CD4-positive, alpha-beta T cell treated with Interleukin-15 for 1 hour (primary cell): ENCODE measurements at regions not wholly inside any gene's neighbourhood (a gene's known extent, or its start where the extent isn't known, plus 50 kb on each side); places are given as distances from the start of the nearest gene placed in this dataset.

Source experiments
- DNase-seq: peaks from one replicate; pipeline ENCODE4 v3.0.0-alpha.2; 2020

DNA sequence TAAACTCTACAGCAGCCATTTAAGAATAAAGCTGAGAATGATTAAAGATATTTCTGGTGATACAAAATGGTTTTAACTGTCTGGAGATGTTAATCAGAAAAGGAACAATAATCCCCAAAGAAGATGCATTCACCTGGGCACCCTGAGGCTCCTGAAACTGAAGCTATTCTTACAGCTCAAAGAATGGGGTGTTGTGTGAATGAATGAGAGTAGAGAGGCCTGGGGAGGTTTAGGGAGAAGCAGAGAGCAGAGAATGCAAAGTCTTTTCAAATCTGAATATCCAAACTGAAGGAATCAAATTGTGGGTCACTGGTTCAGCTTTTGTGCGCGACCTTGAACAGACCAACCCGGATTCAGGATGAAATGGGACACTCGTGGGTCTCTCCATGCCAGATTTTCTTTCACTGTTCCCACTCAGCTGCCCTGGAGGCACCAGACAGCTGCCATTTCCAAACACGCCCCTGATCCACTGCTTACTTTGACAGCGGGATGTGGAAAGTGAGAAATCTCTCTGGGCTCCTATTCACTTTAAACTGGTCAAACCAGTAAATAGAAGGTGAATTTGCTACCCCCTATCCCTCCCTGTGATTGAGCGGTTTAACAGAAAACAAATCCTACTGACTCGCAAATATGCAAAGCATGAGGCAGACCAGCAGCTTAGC is 485.5 kb upstream of the THBS1 start:
- DNase-seq, result no peak

DNA sequence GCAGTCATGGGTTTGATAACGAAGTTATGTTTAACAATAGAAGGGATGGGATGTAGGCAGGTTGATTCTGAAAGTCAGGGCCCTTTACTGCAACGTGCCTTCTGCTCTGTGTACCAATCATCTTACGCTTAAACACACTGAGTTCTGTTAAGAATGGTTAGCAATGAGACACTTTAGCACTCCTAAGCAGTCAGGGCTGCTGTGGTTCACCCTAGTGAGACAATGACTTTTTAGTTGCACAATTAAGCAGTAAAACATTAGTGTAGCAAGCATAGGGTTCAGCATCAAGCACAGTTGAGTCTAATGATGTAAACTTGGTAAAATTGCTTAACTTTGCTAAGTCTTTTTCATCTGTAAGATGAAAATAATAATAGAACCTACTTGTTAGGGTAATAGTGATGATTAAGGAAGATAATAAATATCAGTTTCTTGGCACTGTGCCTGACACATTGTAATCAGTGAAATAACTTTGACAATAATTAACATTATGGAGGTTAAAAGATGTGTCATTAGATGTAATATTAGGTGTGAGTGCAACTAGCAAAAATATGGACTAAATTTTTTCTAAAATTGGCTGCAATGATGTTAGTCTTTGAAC is 484.2 kb upstream of the THBS1 start:
- no peak for DNase-seq

DNA sequence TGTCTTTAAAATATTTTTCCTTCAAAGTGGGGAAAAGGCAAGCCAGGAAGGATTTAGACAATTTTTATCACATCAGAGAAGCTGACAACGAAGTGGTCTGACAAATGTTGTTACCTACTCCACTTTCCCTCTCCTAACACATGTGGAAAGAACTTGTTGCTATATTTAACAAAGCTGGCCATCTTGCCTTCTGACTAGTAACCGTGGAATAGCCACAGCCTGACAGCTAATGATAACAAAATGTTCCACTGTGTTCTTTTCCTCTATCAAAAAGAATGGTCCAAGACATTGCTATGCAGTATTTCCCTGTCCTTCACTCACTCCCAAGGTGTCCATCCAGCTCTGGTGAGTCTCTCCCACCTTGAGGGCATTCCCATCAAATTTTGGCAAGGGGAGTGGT is 481.4 kb upstream of the THBS1 start:
- DNase-seq, result no peak

DNA sequence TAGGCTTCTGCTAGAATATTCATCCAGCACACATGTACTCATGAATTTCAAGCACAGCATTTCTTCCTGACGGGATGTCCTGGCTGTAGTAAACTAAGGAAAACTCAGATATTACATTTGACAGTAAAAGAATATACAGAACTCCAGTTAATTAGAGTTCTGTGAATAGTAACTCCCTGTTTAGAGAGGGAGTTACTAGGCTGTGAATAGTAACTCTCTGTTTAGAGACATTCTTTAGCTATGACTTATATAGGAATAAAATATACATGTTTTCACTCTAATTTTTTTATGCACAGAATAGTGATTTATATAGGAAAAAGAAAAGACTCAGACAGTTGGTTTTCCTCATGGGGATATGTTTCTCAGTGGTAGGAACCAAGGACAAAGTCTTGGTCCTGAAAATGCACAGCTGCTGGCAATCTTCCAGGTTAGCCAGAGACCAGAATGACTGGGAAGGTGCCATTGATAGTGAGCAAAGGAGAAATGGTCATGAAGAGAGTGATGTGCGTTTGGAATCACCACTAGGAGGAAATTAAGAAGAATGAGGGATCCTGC is 480.7 kb upstream of the THBS1 start:
- DNase-seq, result no peak

DNA sequence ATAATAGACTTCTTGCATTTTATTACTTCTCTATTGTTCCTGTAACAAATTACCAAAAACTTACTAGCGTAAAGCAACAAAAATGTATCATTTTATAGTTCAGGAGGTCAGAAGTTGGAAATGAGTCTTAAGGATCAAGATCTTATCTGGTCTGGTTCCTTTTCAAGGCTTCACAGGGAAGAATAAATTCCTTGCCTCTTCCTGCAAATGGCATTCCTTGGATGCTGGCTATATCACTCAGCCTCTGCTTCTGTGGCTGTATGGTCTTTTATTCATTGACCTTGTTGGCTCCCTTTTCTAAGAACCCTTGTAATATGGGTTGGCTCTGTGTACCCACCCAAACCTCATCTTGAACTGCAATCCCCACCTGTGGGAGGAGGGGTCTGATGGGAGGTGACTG is 478.4 kb upstream of the THBS1 start:
- DNase-seq, result no peak

DNA sequence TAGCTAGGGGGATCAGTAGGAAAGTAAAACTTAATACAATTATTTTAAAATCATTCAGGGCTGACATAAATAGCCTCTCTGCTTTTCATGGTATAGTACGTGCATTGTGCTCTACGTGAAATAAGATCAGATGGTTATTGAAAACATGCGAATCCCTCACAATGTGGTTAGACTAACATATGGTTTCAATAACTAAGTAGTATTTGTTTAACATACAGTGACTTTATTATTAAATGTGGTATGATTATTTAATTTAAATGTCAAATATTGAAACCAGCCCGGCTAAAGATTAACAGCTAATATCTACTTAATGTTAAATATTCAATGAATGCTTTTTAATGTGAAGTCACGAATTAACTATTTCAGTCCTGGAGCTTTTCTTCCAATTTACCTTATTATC is 473.9 kb upstream of the THBS1 start:
- no peak for DNase-seq

DNA sequence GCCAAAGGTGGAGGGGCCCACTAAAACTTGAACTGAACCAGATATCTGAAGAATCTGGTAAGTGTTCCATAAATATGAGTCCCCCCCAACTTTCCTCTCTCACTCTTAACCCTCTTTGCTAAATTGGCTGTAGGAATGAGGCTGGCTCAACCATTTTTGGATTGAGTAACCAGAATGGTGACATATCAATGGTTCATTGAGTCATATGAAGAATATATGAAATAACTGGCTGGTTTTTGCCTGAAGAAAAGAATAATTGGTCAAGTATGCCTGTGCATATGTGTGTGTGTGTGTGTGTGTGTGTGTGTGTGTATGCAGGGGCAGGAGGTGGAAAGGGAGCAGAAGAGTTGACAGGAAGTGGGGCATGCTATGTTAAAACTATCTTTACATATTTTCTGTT is 472.9 kb upstream of the THBS1 start:
- DNase-seq, result no peak

DNA sequence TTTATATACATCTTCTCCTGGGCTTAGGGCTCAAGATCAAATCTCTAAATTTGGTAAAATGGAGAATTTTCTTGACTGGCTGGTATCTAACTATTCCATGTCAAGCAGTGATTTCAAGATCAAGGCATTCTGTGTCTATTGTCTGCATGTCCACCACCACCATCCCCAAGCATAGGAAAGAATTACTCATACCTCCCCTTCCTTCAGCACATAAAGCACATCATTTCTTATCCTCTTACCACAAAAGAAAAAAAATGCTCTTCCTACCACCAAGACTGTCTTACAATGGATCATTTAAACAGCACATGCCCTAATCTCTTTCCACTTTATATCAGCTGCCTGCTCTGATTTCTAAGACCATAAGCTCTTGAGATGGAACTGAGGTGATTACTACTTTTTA is 470.5 kb upstream of the THBS1 start:
- no peak for DNase-seq

DNA sequence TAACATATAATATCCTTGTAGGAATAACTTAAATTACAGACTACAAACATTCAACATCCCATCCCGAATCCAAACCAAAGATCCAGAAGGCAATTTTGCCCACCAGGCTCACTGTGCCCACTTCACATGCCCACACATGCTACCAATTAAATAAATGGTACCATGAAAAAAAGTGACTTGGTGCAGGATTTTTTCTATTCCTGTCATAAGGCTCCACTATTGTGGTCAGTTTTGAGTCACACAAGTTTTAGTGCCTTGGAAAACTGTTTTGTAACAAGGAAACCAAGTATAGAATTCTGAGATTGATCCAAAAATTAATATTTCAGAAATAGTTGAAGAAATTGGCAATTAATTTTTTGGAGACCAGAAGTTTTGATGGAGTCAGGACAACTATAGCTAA is 470.1 kb upstream of the THBS1 start:
- DNase-seq, result no peak

DNA sequence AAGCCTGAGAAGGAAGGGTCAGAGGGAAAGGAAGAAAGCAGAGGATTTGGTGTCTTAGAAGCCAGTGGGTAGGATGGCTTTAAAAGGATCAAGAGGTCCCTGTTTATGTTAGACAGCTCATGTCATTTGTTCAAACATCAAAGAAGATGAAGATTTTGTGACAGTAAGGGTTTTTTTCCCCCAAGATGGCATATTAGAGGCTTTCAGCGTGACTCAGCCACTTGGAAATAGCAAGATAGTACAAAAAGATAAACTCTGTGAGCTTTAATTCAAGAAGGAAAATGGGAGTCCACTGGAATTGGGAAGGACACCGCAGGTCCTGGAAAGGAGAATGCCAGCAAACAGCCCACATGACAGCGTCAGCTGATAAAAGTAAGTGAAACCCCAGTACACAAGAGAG is 467.1 kb upstream of the THBS1 start:
- no peak for DNase-seq

DNA sequence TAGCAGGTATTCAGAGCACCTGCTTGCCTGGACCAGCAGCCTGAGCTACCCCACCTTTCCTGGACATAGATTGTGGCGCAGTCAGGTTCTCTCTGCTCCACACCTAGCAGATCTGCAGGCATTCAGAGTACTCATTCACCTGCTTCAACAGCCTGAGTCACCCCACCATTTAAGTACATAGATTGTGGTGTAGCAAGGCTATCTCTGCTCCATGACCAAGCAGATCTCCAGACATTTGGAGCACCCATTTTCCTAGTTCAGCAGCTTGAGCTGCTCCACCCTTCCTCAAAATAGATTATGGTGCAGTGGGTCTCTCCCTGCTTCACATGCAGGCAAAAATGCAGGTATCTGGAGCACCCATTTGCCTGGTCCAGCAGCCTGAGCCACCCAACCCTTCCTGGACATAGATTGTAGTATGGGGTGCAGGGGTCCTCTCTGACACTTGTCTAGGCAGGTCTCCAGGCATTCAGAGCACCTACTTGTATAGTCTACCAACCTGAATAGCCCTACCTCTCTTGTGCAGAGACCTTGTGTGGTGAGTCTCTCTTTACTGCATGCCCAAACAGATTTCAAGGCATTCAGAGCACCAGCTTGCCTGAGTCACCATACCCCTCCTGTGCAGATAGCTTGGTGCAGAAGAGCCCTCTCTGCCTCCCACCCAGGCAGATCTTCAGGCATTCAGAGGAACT is 466.0 kb upstream of the THBS1 start:
- no peak for DNase-seq

DNA sequence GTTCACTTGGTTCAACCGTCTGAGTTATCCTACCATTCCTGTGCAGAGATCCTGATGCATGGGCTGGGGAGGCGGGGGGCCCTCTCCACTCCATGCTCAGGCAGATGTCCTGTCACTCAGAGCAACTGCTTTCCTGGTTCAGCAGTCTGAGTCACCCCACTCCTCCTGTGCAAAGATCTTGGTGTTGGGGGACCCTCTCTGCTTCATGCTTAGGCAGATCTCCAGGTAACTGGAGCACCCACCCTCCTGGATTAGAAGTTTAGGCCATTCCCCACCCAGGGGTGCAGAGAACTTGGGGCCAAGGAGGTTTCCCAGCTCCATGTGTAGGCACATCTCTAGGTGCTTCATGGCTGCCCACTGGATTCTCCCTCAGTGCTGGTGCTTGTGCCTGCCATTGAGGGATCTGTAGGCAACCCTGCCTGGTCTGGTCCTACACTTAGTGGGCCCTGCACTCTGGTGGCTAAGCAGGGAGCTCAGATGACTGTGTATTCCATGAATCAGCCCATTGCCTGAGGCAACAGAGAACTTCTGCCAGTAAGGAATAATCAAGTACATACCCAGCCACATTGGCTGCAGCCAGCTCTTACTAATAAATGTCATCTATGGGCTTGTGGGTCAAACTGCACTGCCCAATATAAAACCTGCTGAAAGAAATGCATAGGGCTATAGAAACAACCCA is 465.4 kb upstream of the THBS1 start:
- no peak for DNase-seq

DNA sequence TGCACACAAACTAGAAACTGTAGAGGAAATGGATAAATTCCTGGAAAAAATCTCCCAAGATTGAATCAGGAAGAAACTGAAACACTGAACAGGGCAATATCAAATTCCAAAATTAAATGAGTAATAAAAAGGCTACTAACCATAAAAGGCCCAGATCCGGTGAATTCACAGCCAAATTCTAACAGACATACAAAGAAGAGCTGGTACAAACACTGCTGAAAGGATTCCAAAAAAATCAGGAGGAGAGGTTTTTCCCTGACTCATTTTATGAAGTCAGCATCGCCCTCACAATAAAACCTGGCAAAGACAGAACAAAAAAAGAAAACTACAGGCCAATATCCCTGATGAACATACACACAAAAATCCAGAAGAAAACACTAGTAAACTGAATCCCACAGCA is 462.4 kb upstream of the THBS1 start:
- DNase-seq, result no peak

DNA sequence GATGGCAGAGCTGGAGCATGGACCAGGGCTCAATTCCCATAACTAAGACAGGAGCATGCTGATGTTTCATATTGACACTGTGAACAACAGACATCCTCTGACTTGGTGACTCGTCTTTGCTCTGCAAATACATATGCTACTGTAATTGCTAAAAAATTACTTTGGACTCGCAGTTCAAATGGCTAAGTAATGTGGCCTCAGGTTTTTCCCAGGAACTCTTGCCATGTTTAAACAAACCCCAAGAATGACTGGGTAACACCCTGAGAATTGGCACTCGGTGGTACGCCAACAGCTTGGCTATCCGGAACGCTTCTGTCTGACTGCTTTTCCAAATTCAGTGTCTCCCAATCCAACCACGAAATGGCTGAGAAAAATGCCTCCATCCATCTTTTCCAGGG is 456.7 kb upstream of the THBS1 start:
- DNase-seq, result no peak

DNA sequence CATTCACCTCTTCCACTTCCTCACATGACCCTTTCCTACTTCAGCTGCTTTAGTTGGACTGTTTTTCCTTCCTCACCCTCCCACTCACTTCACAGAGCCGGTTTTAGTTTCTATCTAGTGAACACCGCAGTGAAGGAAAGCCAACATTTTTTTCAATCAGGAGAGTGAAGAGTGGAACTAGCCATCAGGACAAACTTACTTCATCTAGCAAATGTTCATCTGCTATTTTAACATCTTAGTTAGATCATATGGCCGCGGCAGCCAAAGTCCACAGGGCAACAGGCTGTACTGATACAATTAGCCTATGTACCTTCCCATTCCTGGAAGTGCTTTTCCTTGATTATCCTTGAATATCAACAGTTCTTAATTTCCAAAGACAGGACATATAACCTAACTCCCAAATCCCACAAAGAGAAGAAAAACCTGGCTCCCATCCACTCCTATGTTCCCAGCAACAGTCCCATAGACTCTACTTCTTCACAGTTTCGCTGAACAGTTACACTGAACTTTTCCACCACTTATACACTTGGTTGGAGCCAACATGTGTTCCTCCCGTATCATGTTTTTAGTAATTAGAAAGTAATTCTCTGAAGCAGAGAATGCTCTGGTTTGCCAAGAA is 456.2 kb upstream of the THBS1 start:
- no peak for DNase-seq

DNA sequence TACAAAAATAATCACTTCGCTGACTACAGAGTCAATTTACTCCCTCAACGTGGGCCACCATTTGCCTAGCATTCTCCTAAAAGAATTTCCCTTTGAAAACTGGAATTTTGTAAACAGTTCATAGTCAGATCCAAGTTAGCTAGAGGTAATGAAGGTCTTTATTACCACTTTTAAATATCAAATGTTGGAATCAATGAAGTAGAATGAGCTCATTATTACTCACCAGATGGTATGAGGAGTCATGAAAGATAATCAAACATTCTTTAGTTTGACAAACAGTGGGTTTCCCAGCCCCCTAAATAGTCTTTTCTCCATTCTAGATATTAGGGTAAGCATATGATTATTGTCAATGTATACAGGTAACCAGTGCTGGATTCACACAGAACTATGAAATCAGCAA is 455.7 kb upstream of the THBS1 start:
- no peak for DNase-seq

DNA sequence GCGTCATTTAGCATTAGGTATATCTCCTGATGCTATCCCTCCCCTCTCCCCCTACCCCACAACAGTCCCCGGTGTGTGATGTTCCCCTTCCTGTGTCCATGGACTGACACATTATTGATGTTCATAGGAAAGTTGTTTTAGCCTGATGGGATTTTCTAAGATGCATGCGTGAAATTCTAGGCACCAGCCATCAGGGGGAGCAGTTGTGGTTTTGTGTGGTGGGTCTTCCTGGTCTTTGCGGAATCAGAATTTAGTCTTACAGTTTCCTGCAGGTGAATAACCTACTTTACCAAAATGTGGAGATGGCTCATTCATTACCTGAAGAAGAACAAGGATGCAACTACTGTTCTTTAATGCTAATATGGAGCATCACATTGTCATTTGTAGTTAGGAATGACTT is 455.0 kb upstream of the THBS1 start:
- peak; percentile 18 for DNase-seq

DNA sequence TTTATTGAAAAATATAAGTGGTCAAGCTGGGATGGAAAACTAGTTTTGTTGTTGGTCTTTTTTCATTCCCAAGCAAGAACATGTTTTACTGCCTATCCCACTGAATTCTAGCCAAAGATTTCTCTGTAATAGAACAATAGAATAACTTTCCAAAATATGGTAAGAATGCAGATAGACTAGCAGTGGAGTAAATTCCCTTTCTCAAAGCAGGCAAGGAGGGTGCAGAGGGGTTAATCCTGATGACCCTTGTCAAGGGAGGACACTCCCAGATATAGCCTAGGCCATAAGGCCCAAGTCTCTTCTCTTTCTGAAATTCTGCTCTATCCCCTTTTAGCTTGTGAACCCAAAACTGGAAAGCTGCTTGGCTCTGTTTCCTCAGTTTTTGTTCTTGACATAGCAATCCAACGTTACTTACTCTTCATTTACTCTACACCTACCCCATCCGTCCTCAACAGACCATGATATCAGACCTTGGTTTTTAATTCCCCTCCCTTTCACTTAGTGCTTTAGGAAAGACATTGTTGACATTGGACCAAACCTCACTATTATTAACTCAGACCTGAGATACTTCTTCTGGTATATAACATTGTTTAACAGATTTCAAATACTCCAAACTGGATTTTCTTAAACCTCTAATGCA is 453.6 kb upstream of the THBS1 start:
- no peak for DNase-seq

DNA sequence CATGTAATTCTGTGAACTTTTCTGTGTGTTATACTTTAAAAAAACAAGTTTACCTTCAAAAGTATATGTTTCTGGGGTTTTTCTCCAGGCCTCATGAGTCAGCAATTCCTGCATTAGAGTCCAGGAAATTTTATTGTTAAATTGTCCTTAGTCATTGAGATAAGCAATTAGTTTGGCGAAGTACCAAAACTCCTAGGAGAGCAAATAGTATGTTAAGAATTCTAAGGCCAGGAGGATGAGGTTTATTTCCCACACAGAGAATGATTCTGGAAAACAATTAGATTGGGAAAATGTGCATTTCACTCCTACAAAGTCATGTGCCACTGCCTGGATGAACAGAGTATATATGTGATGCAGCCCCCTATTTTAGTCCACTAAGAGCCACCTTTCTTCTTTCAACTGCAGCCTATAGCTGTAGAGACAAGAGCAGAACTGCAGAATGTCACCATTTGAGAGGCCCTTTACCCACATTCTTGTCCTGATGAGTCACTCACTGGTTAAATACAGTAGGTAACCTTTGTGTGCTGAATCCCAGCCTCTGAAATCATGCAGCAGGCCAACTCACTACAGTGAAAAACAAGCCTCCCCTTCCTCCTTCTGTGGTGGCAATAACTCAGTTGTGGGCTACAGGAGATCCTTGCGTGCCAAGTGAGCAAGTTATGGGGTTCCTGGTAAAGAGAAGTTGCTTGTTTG is 452.8 kb upstream of the THBS1 start:
- no peak for DNase-seq

DNA sequence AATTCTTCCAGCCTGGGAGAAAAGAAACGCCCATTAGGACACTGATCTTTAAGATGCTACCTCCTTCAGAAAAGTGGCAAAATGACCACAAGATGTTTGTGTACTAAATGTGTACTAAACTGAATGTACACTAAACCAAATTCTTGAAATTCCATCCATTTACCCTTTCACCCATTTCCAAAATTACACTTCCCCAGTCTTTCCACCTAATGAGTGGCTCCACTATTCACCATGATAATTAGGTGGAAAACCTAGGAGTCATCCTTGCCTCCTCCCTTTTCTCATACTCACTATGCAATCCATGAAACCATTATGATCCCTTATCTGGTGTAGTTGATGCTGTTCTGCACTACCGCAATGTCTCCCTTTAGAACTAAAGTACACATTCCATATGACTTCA is 452.1 kb upstream of the THBS1 start:
- no peak for DNase-seq

DNA sequence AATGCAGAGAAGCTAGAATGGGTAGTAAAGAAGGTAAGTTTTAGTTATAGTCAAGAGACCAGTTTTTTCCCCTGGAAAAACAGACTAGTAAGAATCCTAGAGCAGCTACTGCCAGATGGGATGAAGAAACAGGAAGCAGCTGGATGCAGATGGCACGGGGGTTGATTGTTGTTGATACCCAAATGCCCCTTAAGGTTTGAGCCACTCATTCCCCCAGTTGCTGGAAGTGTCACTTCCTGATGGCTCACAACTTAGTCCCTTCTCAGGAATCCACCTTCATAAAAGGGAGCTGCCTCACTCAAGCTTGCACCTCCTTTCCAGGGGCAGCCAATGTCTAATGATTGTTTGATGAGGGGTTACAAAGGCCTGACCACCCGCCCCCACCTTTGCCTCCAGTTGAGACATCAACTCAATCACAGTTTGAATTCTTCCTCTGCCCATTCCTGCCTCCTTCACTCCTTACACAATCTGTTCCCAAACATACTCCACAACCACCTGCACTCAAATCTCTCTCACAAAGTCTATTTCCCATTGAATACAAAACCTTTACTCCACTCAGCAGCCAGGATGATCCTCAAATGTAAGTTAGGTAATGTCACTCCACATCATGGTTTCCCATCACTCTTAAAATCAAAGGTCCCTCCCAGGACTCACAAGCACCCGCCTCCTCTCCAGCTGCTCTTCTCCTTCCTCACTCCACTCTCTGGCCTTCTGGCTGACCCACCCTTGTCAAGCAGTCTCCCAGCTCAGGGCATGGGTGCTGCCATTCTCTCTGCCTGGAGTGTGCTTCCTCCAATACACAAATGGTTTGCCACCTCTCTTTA is 450.1 kb upstream of the THBS1 start:
- DNase-seq, result no peak
